SU-DHL-6 (cell line): ENCODE measurements at regions not wholly inside any gene's neighbourhood (a gene's known extent, or its start where the extent isn't known, plus 50 kb on each side); places are given as distances from the start of the nearest gene placed in this dataset.

Experiments used
- CTCF ChIP-seq: fragments of 200-600 bp; sonication (generic); IDR thresholded peaks from one replicate; pipeline ENCODE4 v1.5.1; 2017; ENCODE audit warnings: antibody characterized with exemption, mild to moderate bottlenecking, low read length, moderate library complexity; ENCODE audit not compliant: insufficient read depth, poor library complexity, severe bottlenecking
- EZH2phosphoT487 ChIP-seq: fragments of 200-600 bp; sonication (generic), shearing (Covaris generic); conservative IDR thresholded peaks from 2 replicates; pipeline ENCODE4 v1.6.1; 2018; ENCODE audit warnings: mild to moderate bottlenecking, antibody characterized with exemption, low read length, moderate library complexity, mixed read lengths

GRCh38 chr5:79878136-79878679 is 112.9 kb downstream of the MTX3 start:
- TF ChIP-seq CTCF = no peak
- no peak for TF ChIP-seq EZH2phosphoT487
